ENCODE measurements at regions not wholly inside any gene's neighbourhood (a gene's known extent, or its start where the extent isn't known, plus 50 kb on each side); places are given as distances from the start of the nearest gene placed in this dataset.

DNA sequence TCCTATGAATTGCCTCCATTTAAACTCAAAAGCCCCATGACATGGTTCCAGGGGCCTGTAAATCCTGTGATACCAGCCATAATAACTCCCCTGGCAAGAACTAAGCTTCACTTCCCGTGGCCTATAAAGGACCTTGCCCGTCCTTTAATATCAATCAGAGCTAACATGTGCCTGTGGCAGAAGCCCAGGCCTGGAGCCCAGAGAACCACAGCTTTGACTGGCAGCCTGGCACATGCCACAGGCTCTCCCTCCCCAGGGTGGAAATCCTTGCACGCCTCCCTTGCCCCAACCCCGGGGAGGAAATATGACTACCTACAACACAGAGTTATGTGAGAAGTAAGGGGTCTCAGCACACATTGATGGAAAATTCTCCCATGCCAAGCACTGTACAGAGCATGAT is 287.4 kb downstream of the RAB28 start:
- Histone ChIP-seq H2AFZ (ENCODE audit: low read length) (no peak overlapping the region), H3F3A (ENCODE audit: low read length, unreplicated experiment) (no peaks in the 10 kb centered on the region), H3K9ac (ENCODE audit: low read length) (no peak overlapping the region), H3K9me2 (replicated peaks; ENCODE audit: low read length) (no peaks in the 10 kb centered on the region), H4K20me1 (ENCODE audit: low read length) (no peaks in the 10 kb centered on the region), H3K36me3 (ENCODE audit: low read depth, low read length) (no peaks in the 10 kb centered on the region), H3K9me3 (ENCODE audit: low read length) (no peaks in the 10 kb centered on the region), H3K27me3 (ENCODE audit: low read length) (no peaks in the 10 kb centered on the region), H3K4me3 (ENCODE audit: low read length) (no peak overlapping the region), H3K27ac (ENCODE audit: low read length) (no peak overlapping the region), H3K4me1 (ENCODE audit: insufficient read depth, low read length) (no peaks in the 10 kb centered on the region), H3K4me2 (ENCODE audit: low read length) (no peak overlapping the region), H3K79me2 (ENCODE audit: low read length) (no peaks in the 10 kb centered on the region)
- TF ChIP-seq EZH2 (IDR thresholded peaks at IDR 0.05; ENCODE audit: low read length, unreplicated experiment) (no peak), EZH2phosphoT487 (IDR thresholded peaks at IDR 0.05; ENCODE audit: borderline replicate concordance, low read length) (no peak)
- TF ChIP-seq, protein P1, sequence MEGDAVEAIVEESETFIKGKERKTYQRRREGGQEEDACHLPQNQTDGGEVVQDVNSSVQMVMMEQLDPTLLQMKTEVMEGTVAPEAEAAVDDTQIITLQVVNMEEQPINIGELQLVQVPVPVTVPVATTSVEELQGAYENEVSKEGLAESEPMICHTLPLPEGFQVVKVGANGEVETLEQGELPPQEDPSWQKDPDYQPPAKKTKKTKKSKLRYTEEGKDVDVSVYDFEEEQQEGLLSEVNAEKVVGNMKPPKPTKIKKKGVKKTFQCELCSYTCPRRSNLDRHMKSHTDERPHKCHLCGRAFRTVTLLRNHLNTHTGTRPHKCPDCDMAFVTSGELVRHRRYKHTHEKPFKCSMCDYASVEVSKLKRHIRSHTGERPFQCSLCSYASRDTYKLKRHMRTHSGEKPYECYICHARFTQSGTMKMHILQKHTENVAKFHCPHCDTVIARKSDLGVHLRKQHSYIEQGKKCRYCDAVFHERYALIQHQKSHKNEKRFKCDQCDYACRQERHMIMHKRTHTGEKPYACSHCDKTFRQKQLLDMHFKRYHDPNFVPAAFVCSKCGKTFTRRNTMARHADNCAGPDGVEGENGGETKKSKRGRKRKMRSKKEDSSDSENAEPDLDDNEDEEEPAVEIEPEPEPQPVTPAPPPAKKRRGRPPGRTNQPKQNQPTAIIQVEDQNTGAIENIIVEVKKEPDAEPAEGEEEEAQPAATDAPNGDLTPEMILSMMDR (conservative IDR thresholded peaks at IDR 0.05; ENCODE audit: low read depth, low read length): no peak
- ATAC-seq (no peak), DNase-seq (no peak)
- POLR2A ChIA-PET (ENCODE audit: unreplicated experiment): no interaction called here
- BruUV-seq (replicated peaks): no TSS peak
- CTCF ChIA-PET: no interaction called here
- intact Hi-C loops (cut with micrococcal nuclease): no loop called here

DNA sequence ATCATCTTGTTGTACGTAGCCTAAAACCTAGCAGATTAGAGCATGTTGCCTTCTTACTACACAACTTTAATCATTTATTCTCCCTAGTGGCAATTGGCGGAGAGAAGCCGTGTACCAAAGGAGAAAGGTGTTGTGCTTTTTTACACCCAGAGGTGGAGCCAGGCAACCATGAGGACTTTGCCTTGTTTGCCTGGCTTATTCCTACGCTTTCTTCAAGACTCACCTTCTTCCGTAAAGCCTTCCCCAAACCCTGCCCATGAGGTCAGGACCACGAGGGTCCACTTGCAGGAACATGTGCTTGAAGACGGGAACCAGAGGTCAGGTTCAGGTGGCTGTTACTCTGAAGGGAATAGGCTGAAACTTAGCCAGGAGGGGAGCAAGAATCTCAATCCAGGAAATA is 290.5 kb downstream of the RAB28 start:
- Histone ChIP-seq H2AFZ (ENCODE audit: low read length) (no peak overlapping the region), H3K9me2 (replicated peaks; ENCODE audit: low read length) (no peaks in the 10 kb centered on the region), H3K4me3 (ENCODE audit: low read length) (no peak overlapping the region), H3K36me3 (ENCODE audit: low read depth, low read length) (no peaks in the 10 kb centered on the region), H3K27ac (ENCODE audit: low read length) (no peak overlapping the region), H3K9ac (ENCODE audit: low read length) (no peak overlapping the region), H3K9me3 (ENCODE audit: low read length) (no peaks in the 10 kb centered on the region), H4K20me1 (ENCODE audit: low read length) (no peaks in the 10 kb centered on the region), H3K79me2 (ENCODE audit: low read length) (no peaks in the 10 kb centered on the region), H3K4me1 (ENCODE audit: insufficient read depth, low read length) (no peaks in the 10 kb centered on the region), H3K4me2 (ENCODE audit: low read length) (no peak overlapping the region), H3F3A (ENCODE audit: low read length, unreplicated experiment) (no peaks in the 10 kb centered on the region), H3K27me3 (ENCODE audit: low read length) (no peaks in the 10 kb centered on the region)
- no peak for DNase-seq
- CTCF ChIA-PET: no interaction called here
- POLR2A ChIA-PET (ENCODE audit: unreplicated experiment): no interaction called here
- no TSS peak for BruUV-seq (replicated peaks)
- intact Hi-C loops (cut with micrococcal nuclease): no loop called here
- TF ChIP-seq EZH2 (IDR thresholded peaks at IDR 0.05; ENCODE audit: low read length, unreplicated experiment): no peak
- TF ChIP-seq, protein P1 (conservative IDR thresholded peaks at IDR 0.05; ENCODE audit: low read depth, low read length): no peak
- no peak for TF ChIP-seq EZH2phosphoT487 (IDR thresholded peaks at IDR 0.05; ENCODE audit: borderline replicate concordance, low read length)
- no peak for ATAC-seq

DNA sequence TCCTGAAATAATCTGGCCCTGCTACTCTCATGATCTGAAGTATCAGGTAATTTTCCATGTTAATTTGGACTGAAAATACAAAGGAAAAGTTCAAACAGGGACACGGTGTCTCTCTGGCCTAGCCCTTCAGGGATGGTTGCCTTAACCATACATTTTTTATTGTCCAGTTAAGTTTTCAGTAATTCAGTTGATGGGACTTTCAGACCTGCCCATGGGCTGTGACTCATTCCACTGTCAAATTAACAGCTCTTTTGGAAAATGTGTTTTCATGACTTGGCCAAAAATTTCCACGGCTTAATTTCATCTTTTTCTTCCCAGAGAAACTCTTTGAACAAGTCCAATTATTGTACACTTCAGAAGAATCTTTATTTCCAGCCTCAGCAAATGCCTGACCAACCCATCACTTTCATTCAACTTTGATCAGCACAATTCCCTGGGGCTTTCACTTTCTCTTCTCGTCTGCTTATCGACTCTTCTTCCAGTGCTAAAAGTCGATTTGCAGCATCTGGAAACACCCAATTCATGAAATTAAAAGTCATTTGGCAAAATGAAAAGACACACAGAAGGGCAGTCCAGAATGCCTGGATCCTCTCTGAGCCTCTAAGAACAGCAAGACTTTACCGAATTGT is 293.9 kb downstream of the RAB28 start:
- Histone ChIP-seq H2AFZ (ENCODE audit: low read length) (no peak overlapping the region), H3K36me3 (ENCODE audit: low read depth, low read length) (no peaks in the 10 kb centered on the region), H3K79me2 (ENCODE audit: low read length) (no peaks in the 10 kb centered on the region), H3K4me3 (ENCODE audit: low read length) (no peak overlapping the region), H3K9me3 (ENCODE audit: low read length) (no peaks in the 10 kb centered on the region), H3K9me2 (replicated peaks; ENCODE audit: low read length) (no peaks in the 10 kb centered on the region), H3K27me3 (ENCODE audit: low read length) (no peaks in the 10 kb centered on the region), H3K27ac (ENCODE audit: low read length) (no peak overlapping the region), H3K4me1 (ENCODE audit: insufficient read depth, low read length) (no peaks in the 10 kb centered on the region), H3K4me2 (ENCODE audit: low read length) (no peak overlapping the region), H3K9ac (ENCODE audit: low read length) (no peak overlapping the region), H4K20me1 (ENCODE audit: low read length) (no peaks in the 10 kb centered on the region), H3F3A (ENCODE audit: low read length, unreplicated experiment) (no peaks in the 10 kb centered on the region)
- ChIA-PET POLR2A (ENCODE audit: unreplicated experiment) (no interaction called here), CTCF (no interaction called here)
- BruUV-seq (replicated peaks): no TSS peak
- ATAC-seq: no peak
- DNase-seq: no peak
- intact Hi-C loops (cut with micrococcal nuclease): no loop called here
- no peak for TF ChIP-seq EZH2phosphoT487 (IDR thresholded peaks at IDR 0.05; ENCODE audit: borderline replicate concordance, low read length)
- TF ChIP-seq, protein P1 (conservative IDR thresholded peaks at IDR 0.05; ENCODE audit: low read depth, low read length): no peak
- TF ChIP-seq EZH2 (IDR thresholded peaks at IDR 0.05; ENCODE audit: low read length, unreplicated experiment): no peak

Data from PC-3 (cell line).